Lung (tissue), 11 donors: ENCODE measurements at regions not wholly inside any gene's neighbourhood (a gene's known extent, or its start where the extent isn't known, plus 50 kb on each side); places are given as distances from the start of the nearest gene placed in this dataset.

Experiments used
- ATAC-seq: fragments of 200-7000 bp; cut with Tn5 transposase; one replicate; pipeline ENCODE4 v1.9.1; 2020; ENCODE audit warnings: moderate number of reproducible peaks; ENCODE audit not compliant: insufficient read depth, low FRiP score
- DNase-seq, 3 donors: peaks; one replicate each; pipeline ENCODE4 v3.0.0-alpha.2; 2013 to 2017
- H3K27ac ChIP-seq, 2 donors: one replicate each; pipeline ENCODE4 v1.5.1; 2013; ENCODE audit warnings: mild to moderate bottlenecking in 2 of 2, moderate library complexity in 2 of 2, control low read depth in 1 of 2, inconsistent platforms in 1 of 2, low read depth in 1 of 2, low read length in 1 of 2
- H3K27me3 ChIP-seq, 3 donors: one replicate each; pipeline ENCODE4 v1.5.1; 2013; ENCODE audit warnings: low read length in 2 of 3; ENCODE audit not compliant: control insufficient read depth in 3 of 3, insufficient read depth in 3 of 3
- H3K36me3 ChIP-seq, 4 donors: one replicate each; pipeline ENCODE4 v1.5.1; 2013; ENCODE audit warnings: low read length in 4 of 4, mild to moderate bottlenecking in 1 of 4, moderate library complexity in 1 of 4; ENCODE audit not compliant: control insufficient read depth in 4 of 4, insufficient read depth in 4 of 4
- H3K4me1 ChIP-seq, 5 donors: one replicate each; pipeline ENCODE4 v1.5.1; 2013; ENCODE audit warnings: low read length in 5 of 5, mild to moderate bottlenecking in 2 of 5, moderate library complexity in 1 of 5; ENCODE audit not compliant: control insufficient read depth in 5 of 5, insufficient read depth in 5 of 5
- H3K4me3 ChIP-seq: one replicate; pipeline ENCODE4 v1.5.1; 2013; ENCODE audit warnings: mild to moderate bottlenecking, control low read depth, moderate library complexity
- H3K9ac ChIP-seq, 2 donors: one replicate each; pipeline ENCODE4 v1.5.1; 2013; ENCODE audit warnings: low read length in 2 of 2, control low read depth in 1 of 2; ENCODE audit not compliant: insufficient read depth in 1 of 2
- H3K9me3 ChIP-seq, 4 donors: one replicate each; pipeline ENCODE4 v1.5.1; 2013; ENCODE audit warnings: low read length in 3 of 4, mild to moderate bottlenecking in 1 of 4, moderate library complexity in 1 of 4; ENCODE audit not compliant: control insufficient read depth in 4 of 4, insufficient read depth in 3 of 4
- WGBS, 2 donors: extraction: QIAGEN DNeasy Blood & Tissue Kit; methylation state at CpG; one replicate each; pipeline ENCODE4 v1.1.7; 2013; 5-methylcytosine and 5-hydroxymethylcytosine counted together
- TF ChIP-seq, protein P1 (sequence below): IDR thresholded peaks from 2 replicates; pipeline ENCODE4 v1.5.1; 2012; ENCODE audit warnings: mild to moderate bottlenecking; ENCODE audit errors: control extremely low read depth, extremely low read depth
- donor health status: control.
- donor health status: control.
- donor health status: Bipolar disorder and iron deficiency.
- donor health status: healthy.
- donor health status: DM: yes; HTN: yes; CAD: no.

GRCh38 chr9:75728391-75728790 is 162.1 kb upstream of the PCSK5 start:
- Histone ChIP-seq H3K27me3 (no peaks in the 10 kb centered on the region), H3K4me3 (no peak overlapping the region), H3K36me3 (no peaks in the 10 kb centered on the region), H3K4me1 (peaks cover 0 to 4% (median 0%) of the 10 kb centered on the region in 5 donors), H3K27ac (no peak overlapping the region), H3K9ac (no peak overlapping the region), H3K9me3 (no peaks in the 10 kb centered on the region)
- DNase-seq (no peak), ATAC-seq (no peak)
- 67 to 80% methylated on average over 1 of the region's 1 CpG for WGBS, 2 donors
- TF ChIP-seq, protein P1, sequence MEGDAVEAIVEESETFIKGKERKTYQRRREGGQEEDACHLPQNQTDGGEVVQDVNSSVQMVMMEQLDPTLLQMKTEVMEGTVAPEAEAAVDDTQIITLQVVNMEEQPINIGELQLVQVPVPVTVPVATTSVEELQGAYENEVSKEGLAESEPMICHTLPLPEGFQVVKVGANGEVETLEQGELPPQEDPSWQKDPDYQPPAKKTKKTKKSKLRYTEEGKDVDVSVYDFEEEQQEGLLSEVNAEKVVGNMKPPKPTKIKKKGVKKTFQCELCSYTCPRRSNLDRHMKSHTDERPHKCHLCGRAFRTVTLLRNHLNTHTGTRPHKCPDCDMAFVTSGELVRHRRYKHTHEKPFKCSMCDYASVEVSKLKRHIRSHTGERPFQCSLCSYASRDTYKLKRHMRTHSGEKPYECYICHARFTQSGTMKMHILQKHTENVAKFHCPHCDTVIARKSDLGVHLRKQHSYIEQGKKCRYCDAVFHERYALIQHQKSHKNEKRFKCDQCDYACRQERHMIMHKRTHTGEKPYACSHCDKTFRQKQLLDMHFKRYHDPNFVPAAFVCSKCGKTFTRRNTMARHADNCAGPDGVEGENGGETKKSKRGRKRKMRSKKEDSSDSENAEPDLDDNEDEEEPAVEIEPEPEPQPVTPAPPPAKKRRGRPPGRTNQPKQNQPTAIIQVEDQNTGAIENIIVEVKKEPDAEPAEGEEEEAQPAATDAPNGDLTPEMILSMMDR = no peak

DNA sequence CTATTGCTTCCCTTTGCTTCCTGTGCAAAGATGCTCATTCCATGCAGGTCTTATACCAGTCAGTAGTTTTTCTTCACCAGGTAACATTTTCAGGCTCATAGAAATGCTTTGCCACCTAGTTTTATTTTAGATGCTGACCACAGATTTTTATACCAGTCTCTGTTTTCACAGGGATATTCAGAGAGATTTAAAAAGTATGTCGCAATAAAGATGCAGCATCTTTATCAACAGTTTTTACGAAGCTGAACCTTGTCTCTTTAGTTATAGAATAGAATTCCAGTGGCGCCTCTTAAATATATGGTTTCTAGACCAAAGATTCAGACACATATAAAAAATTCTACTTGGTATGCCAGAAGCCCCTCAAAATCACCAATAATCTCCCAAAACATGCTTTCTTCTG is 155.7 kb upstream of the PCSK5 start:
- Histone ChIP-seq H3K4me3 (no peak overlapping the region), H3K9ac (no peak overlapping the region), H3K27ac (no peak overlapping the region), H3K9me3 (no peaks in the 10 kb centered on the region), H3K27me3 (no peaks in the 10 kb centered on the region), H3K4me1 (no peaks in the 10 kb centered on the region), H3K36me3 (no peaks in the 10 kb centered on the region)
- no peak for ATAC-seq
- TF ChIP-seq, protein P1 = no peak
- DNase-seq = no peak
- WGBS, 2 donors = 75 to 89% methylated on average over 3 of the region's 3 CpGs

DNA sequence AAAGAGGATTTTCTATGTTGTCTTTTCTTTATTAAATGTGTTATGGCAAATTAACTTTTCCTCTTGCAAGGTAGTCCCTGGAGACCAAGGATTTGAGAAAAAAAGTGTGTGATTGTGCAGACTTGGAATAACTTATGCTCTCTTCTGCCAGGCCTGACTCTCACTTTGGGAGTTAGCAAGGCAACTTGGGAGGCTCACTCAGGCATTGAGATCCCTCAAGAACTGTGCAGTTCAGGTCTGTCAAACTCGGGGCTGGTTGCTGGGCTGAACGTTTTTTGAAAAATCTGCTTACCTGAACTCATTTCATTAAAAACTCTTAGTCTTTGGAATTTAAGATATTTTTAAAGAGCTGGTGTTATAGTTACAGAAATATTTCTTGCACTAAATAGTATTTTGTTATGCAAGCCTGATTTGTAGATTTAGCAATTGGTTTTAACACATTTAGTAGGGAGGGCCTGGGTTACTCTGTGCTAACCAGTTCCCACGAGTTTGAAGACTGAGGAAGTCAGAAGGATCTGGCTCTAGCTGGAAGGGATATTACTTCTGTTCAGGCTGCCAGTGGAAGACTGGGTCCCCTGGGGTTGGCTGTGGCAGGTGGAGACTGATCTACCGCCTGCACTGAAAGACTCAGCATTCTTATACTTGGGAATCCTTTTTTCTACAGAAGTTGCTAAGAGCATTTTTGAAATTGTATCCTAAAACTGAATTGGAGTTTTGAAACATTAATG is 150.4 kb upstream of the PCSK5 start:
- 56 to 74% methylated on average over 4 of the region's 4 CpGs for WGBS, 2 donors
- H3K36me3 ChIP-seq = no peaks in the 10 kb centered on the region
- no peaks in the 10 kb centered on the region for H3K9me3 ChIP-seq
- ATAC-seq = no peak
- TF ChIP-seq, protein P1 = no peak
- no peak for DNase-seq
- H3K27ac ChIP-seq = no peak overlapping the region
- H3K27me3 ChIP-seq = no peaks in the 10 kb centered on the region
- no peak overlapping the region for H3K4me3 ChIP-seq
- H3K9ac ChIP-seq = no peak overlapping the region
- H3K4me1 ChIP-seq = no peaks in the 10 kb centered on the region

DNA sequence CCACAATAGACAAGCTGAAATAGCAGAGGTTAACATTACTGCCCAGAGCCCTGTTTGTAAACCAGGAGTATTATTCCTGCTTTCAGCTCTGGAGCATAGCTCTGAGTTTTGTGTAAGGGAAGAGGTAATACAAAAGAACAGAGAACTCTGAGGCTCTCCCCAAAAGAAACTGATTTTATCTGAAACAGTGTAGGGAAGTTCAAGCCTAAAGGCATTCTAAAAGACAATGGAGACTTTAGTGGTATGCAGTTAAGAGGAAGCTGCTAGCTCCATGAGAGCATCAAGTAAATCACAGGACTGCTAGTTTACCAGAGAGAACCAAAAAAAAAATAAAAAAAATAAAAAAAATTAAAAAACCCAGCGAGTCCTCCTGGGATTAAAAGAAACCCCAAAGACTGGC is 146.6 kb upstream of the PCSK5 start:
- no peak for ATAC-seq

More for the DNA sequence above, 146.6 kb upstream of the PCSK5 start:
- Histone ChIP-seq H3K9ac (no peak overlapping the region), H3K9me3 (no peaks in the 10 kb centered on the region), H3K4me3 (no peak overlapping the region), H3K36me3 (no peaks in the 10 kb centered on the region), H3K27ac (no peak overlapping the region), H3K4me1 (no peaks in the 10 kb centered on the region), H3K27me3 (no peaks in the 10 kb centered on the region)
- DNase-seq = no peak
- WGBS, 2 donors = 62 to 64% methylated on average over 1 of the region's 1 CpG
- TF ChIP-seq, protein P1 = no peak
